ENCODE measurements at regions not wholly inside any gene's neighbourhood (a gene's known extent, or its start where the extent isn't known, plus 50 kb on each side); places are given as distances from the start of the nearest gene placed in this dataset.

DNA sequence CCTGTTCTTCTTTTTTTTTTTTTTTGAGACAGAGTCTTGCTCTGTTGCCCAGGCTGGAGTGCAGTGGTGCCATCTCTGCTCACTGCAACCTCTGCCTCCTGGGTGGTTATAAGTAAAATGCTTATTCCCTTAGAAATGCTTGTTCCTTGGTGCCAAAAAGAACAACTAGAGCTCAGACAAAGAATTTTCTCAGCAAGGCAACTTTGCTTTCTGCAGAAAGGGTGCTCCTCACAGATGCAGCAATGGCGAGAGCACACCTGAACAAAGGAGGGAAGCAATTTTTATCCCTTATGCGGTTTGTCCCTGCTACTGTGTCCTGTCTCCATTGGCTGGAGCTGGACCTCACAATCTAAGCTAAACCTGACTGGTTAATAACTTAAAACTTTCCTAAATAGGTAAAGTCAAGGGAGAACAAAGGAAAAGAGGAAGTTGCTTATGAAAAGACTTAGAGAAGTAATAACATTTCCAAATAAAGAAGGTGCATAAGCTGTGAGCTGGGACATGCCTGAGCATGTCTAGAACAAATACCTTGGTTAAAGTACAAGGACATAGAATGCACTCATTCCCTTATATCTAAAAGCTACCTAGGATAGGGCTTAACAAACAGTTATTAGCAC is 90.0 kb upstream of the PRR5 start:
- peaks cover 14% of the 10 kb centered on the region; the same call in 1 of the 2 replicates for H3K9me3 ChIP-seq (ENCODE audit: insufficient read depth, low read length)
- H3K27ac ChIP-seq (ENCODE audit: low read depth, low read length) = no peak overlapping the region
- H3K27me3 ChIP-seq (ENCODE audit: low read length) = no peaks in the 10 kb centered on the region
- TF ChIP-seq, protein P1, sequence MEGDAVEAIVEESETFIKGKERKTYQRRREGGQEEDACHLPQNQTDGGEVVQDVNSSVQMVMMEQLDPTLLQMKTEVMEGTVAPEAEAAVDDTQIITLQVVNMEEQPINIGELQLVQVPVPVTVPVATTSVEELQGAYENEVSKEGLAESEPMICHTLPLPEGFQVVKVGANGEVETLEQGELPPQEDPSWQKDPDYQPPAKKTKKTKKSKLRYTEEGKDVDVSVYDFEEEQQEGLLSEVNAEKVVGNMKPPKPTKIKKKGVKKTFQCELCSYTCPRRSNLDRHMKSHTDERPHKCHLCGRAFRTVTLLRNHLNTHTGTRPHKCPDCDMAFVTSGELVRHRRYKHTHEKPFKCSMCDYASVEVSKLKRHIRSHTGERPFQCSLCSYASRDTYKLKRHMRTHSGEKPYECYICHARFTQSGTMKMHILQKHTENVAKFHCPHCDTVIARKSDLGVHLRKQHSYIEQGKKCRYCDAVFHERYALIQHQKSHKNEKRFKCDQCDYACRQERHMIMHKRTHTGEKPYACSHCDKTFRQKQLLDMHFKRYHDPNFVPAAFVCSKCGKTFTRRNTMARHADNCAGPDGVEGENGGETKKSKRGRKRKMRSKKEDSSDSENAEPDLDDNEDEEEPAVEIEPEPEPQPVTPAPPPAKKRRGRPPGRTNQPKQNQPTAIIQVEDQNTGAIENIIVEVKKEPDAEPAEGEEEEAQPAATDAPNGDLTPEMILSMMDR (IDR thresholded peaks at IDR 0.05; ENCODE audit: insufficient read depth, low read length, poor library complexity, severe bottlenecking) = no peak
- TF ChIP-seq EZH2phosphoT487 (conservative IDR thresholded peaks at IDR 0.05; ENCODE audit: low read length) = no peak
- H4K20me1 ChIP-seq (ENCODE audit: low read depth, low read length) = no peaks in the 10 kb centered on the region
- H3F3A ChIP-seq (ENCODE audit: insufficient read depth) = no peaks in the 10 kb centered on the region
- no peaks in the 10 kb centered on the region for H3K79me2 ChIP-seq (ENCODE audit: insufficient read depth, low read length)
- no peak overlapping the region for H2AFZ ChIP-seq (ENCODE audit: low read depth, low read length, severe bottlenecking)
- no peak overlapping the region for H3K9ac ChIP-seq (ENCODE audit: low read length)
- H3K9me2 ChIP-seq (replicated peaks; ENCODE audit: insufficient read depth, low read length) = no peaks in the 10 kb centered on the region
- no peaks in the 10 kb centered on the region for H3K36me3 ChIP-seq (ENCODE audit: low read length)
- no peak overlapping the region for H3K4me2 ChIP-seq (ENCODE audit: low read depth, low read length, poor library complexity, severe bottlenecking)
- H3K4me3 ChIP-seq (ENCODE audit: insufficient read depth, low read length, poor library complexity, severe bottlenecking) = no peak overlapping the region

DNA sequence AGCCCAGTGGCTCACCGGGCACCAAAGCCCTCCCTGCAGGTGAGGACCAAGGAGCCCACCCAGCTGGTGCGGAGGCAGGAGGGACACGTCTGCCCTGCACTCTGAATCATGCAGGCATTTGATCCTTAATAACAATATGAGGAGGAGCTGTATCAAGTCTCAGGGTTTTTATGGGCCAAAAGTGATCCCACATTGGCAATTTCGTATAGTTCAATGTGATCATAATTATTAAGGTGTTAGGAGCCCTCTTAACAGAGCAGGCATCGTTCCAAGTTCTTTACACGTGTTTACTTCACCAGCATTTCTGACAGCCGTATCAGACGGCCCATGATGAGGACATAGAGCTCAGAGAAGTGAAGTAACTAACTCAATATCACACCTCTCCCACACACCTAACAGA is 91.9 kb upstream of the PRR5 start:
- Histone ChIP-seq H3K9me3 (ENCODE audit: insufficient read depth, low read length) (peaks cover 14% of the 10 kb centered on the region; the same call in 1 of the 2 replicates), H3K9ac (ENCODE audit: low read length) (no peak overlapping the region), H3K27me3 (ENCODE audit: low read length) (no peaks in the 10 kb centered on the region), H3K4me2 (ENCODE audit: low read depth, low read length, poor library complexity, severe bottlenecking) (no peak overlapping the region), H3K36me3 (ENCODE audit: low read length) (no peaks in the 10 kb centered on the region), H3K9me2 (replicated peaks; ENCODE audit: insufficient read depth, low read length) (no peaks in the 10 kb centered on the region), H4K20me1 (ENCODE audit: low read depth, low read length) (no peaks in the 10 kb centered on the region), H3K4me3 (ENCODE audit: insufficient read depth, low read length, poor library complexity, severe bottlenecking) (no peak overlapping the region), H2AFZ (ENCODE audit: low read depth, low read length, severe bottlenecking) (no peak overlapping the region), H3F3A (ENCODE audit: insufficient read depth) (no peaks in the 10 kb centered on the region), H3K27ac (ENCODE audit: low read depth, low read length) (no peak overlapping the region), H3K79me2 (ENCODE audit: insufficient read depth, low read length) (no peaks in the 10 kb centered on the region)
- no peak for TF ChIP-seq EZH2phosphoT487 (conservative IDR thresholded peaks at IDR 0.05; ENCODE audit: low read length)
- TF ChIP-seq, protein P1 (IDR thresholded peaks at IDR 0.05; ENCODE audit: insufficient read depth, low read length, poor library complexity, severe bottlenecking) = no peak

DNA sequence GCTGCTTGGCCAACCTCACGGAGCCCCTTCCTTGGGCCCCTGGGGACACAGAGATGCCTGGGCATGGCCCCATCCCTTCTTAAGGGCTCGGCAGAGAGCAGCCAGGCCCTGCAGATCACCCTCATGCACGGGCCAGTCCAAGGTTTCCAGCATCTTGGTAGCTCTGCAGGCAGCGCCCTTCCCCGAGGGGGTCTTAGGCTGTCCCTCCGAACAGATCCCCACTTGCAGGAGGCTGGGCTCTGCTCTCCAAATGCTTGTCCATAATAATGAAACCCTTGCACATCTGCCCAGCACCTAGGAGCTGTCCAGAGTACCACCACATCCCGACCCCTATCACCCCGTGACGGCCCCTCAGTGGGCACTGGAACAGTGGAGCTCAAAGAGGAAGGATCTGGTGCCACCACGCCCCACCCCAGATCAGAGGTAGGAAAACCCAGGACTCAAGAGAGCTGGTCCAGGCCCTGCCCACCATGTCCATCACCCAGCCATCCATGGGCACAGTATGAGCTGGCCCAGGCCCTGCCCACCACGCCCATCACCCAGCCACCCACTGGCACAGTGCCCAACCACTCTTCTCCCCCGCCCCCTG is 92.5 kb upstream of the PRR5 start:
- Histone ChIP-seq H3K9ac (ENCODE audit: low read length) (no peak overlapping the region), H4K20me1 (ENCODE audit: low read depth, low read length) (no peaks in the 10 kb centered on the region), H2AFZ (ENCODE audit: low read depth, low read length, severe bottlenecking) (no peak overlapping the region), H3K27me3 (ENCODE audit: low read length) (no peaks in the 10 kb centered on the region), H3K27ac (ENCODE audit: low read depth, low read length) (no peak overlapping the region), H3K9me2 (replicated peaks; ENCODE audit: insufficient read depth, low read length) (no peaks in the 10 kb centered on the region), H3K36me3 (ENCODE audit: low read length) (no peaks in the 10 kb centered on the region), H3K4me3 (ENCODE audit: insufficient read depth, low read length, poor library complexity, severe bottlenecking) (no peak overlapping the region), H3K4me2 (ENCODE audit: low read depth, low read length, poor library complexity, severe bottlenecking) (no peak overlapping the region), H3K79me2 (ENCODE audit: insufficient read depth, low read length) (no peaks in the 10 kb centered on the region), H3F3A (ENCODE audit: insufficient read depth) (no peaks in the 10 kb centered on the region), H3K9me3 (ENCODE audit: insufficient read depth, low read length) (peaks cover 14% of the 10 kb centered on the region; the same call in 1 of the 2 replicates)
- TF ChIP-seq, protein P1 (IDR thresholded peaks at IDR 0.05; ENCODE audit: insufficient read depth, low read length, poor library complexity, severe bottlenecking) = no peak
- TF ChIP-seq EZH2phosphoT487 (conservative IDR thresholded peaks at IDR 0.05; ENCODE audit: low read length) = no peak
